ENCODE measurements at regions not wholly inside any gene's neighbourhood (a gene's known extent, or its start where the extent isn't known, plus 50 kb on each side); places are given as distances from the start of the nearest gene placed in this dataset.

- peaks cover 10% of the 10 kb centered on the region; the same call in 1 of the 2 replicates for H3K4me1 ChIP-seq (replicated peaks)
- H3K9me3 ChIP-seq (replicated peaks): no peaks in the 10 kb centered on the region
- no peaks in the 10 kb centered on the region for H3K27me3 ChIP-seq (replicated peaks)
- H3K4me3 ChIP-seq: no peak overlapping the region
- H3K27ac ChIP-seq: no peak overlapping the region
- H3K36me3 ChIP-seq: no peaks in the 10 kb centered on the region
- DNase-seq (ENCODE audit: low read depth in 1 of 2, low spot score in 2 of 2): peak in 1 of 2 experiments; percentile 21
These were observed 423.7 kb upstream of the MARCKS start for GRCh38 chr6:113433335-113433991.

- Histone ChIP-seq H3K4me3 (no peak overlapping the region), H3K9me3 (replicated peaks) (no peaks in the 10 kb centered on the region), H3K27ac (no peak overlapping the region), H3K4me1 (replicated peaks) (peaks cover 10% of the 10 kb centered on the region; the same call in 1 of the 2 replicates), H3K27me3 (replicated peaks) (no peaks in the 10 kb centered on the region), H3K36me3 (no peaks in the 10 kb centered on the region)
- no peak for DNase-seq (ENCODE audit: low read depth in 1 of 2, low spot score in 2 of 2)
These were observed 422.5 kb upstream of the MARCKS start for GRCh38 chr6:113434641-113435040.

GRCh38 chr6:113437566-113437965 lies 419.6 kb upstream of the MARCKS start:
- no peak overlapping the region for H3K27ac ChIP-seq
- H3K27me3 ChIP-seq (replicated peaks): no peaks in the 10 kb centered on the region
- no peaks in the 10 kb centered on the region for H3K9me3 ChIP-seq (replicated peaks)
- DNase-seq (ENCODE audit: low read depth in 1 of 2, low spot score in 2 of 2): no peak
- H3K36me3 ChIP-seq: no peaks in the 10 kb centered on the region
- H3K4me3 ChIP-seq: no peak overlapping the region
- peaks cover 10% of the 10 kb centered on the region; the same call in 1 of the 2 replicates for H3K4me1 ChIP-seq (replicated peaks)

DNA sequence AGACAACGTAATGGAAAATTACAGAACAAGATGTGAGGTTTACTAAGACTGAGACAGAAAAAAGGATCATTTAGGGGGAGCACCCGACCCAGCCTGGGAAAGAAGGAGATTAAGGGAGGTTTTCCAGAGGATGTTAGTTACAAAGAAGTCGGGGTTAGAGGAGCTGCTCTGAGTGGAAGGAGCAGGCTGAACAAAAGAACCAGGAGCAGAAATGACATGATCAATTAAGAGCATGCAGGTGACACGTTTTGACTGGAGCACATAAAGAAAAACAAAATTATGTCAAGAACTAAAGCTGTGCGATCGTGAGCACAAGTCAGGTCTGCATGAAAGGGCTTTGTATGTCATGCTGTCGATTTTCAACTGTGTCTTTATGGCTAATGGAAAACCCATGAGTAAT lies 417.3 kb upstream of the MARCKS start:
- Histone ChIP-seq H3K4me3 (no peak overlapping the region), H3K36me3 (no peaks in the 10 kb centered on the region), H3K4me1 (replicated peaks) (no peaks in the 10 kb centered on the region), H3K27ac (no peak overlapping the region), H3K9me3 (replicated peaks) (no peaks in the 10 kb centered on the region), H3K27me3 (replicated peaks) (no peaks in the 10 kb centered on the region)
- no peak for DNase-seq (ENCODE audit: low read depth in 1 of 2, low spot score in 2 of 2)

DNA sequence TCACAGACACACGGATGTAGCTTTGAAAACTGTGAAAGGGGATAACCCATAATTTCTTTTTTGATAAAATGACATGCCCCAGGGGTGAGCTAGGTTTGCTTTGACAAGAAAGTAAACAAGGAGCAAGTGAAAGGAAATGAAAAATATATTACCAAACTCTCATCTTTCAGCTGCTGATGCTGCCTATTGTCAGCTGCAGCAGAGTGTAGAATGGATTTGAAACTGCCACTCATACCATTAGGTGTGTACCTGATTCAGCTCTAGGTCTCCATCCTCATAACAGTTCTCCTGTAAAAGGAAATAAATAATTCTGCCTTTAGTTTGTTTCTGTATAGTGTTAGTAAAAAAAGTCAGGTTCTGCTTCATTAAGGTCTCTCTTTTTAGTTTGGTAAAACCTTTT lies 415.1 kb upstream of the MARCKS start:
- Histone ChIP-seq H3K4me1 (replicated peaks) (peaks cover 2% of the 10 kb centered on the region), H3K4me3 (no peak overlapping the region), H3K9me3 (replicated peaks) (no peaks in the 10 kb centered on the region), H3K36me3 (no peaks in the 10 kb centered on the region), H3K27me3 (replicated peaks) (no peaks in the 10 kb centered on the region), H3K27ac (no peak overlapping the region)
- DNase-seq (ENCODE audit: low read depth in 1 of 2, low spot score in 2 of 2): no peak

DNA sequence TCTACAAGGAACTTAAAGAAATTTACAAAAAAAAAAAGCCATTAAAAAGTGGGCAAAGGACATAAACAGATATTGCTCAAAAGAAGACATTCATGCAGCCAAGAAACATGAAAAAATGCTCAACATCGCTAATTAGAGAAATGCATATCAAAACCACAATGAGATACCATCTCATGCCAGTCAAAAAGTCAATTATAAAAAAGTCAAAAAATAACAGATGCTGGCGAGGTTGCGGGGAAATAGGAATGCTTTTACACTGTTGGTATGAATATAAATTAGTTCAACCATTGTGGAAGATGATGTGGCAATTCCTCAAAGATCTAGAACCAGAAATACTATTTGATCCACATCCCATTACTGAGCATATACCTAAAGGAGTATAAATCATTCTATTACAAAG lies 411.9 kb upstream of the MARCKS start:
- Histone ChIP-seq H3K4me3 (no peak overlapping the region), H3K27me3 (replicated peaks) (no peaks in the 10 kb centered on the region), H3K36me3 (no peaks in the 10 kb centered on the region), H3K27ac (no peak overlapping the region), H3K9me3 (replicated peaks) (no peaks in the 10 kb centered on the region), H3K4me1 (replicated peaks) (peaks cover 16% of the 10 kb centered on the region)
- DNase-seq (ENCODE audit: low read depth in 1 of 2, low spot score in 2 of 2): no peak

- H3K27ac ChIP-seq: no peak overlapping the region
These were observed 409.9 kb upstream of the MARCKS start for GRCh38 chr6:113447088-113447831.

DNA sequence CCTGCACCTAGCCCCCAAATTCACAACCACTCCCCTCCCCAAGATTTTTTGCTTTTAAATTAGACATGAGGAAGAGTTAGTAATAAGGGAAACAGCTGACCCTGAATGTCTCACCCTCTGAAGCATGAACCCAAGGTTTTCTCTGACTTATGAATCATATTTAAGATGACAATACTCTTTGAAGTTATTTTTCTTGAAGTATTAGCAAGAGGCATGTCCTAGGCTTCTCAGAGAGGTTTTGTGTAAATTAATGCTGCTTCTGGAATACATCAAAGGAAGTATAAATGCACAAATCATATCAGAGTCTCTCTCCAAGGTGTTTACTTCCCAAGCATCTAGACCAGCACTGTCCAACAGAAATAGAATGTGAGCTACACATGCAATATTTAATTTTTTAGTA lies 408.1 kb upstream of the MARCKS start:
- H3K9me3 ChIP-seq (replicated peaks): no peaks in the 10 kb centered on the region
- H3K4me3 ChIP-seq: no peak overlapping the region
- no peaks in the 10 kb centered on the region for H3K36me3 ChIP-seq
- no peaks in the 10 kb centered on the region for H3K27me3 ChIP-seq (replicated peaks)
- peaks cover 17% of the 10 kb centered on the region for H3K4me1 ChIP-seq (replicated peaks)
- H3K27ac ChIP-seq: no peak overlapping the region
- DNase-seq (ENCODE audit: low read depth in 1 of 2, low spot score in 2 of 2): no peak

More at GRCh38 chr6:113447088-113447831, 409.9 kb upstream of the MARCKS start:
- no peaks in the 10 kb centered on the region for H3K27me3 ChIP-seq (replicated peaks)
- H3K4me3 ChIP-seq: no peak overlapping the region
- no peaks in the 10 kb centered on the region for H3K9me3 ChIP-seq (replicated peaks)
- peak in 1 of 2 experiments; percentile 63 for DNase-seq (ENCODE audit: low read depth in 1 of 2, low spot score in 2 of 2)
- H3K4me1 ChIP-seq (replicated peaks): peaks cover 17% of the 10 kb centered on the region
- no peaks in the 10 kb centered on the region for H3K36me3 ChIP-seq

DNA sequence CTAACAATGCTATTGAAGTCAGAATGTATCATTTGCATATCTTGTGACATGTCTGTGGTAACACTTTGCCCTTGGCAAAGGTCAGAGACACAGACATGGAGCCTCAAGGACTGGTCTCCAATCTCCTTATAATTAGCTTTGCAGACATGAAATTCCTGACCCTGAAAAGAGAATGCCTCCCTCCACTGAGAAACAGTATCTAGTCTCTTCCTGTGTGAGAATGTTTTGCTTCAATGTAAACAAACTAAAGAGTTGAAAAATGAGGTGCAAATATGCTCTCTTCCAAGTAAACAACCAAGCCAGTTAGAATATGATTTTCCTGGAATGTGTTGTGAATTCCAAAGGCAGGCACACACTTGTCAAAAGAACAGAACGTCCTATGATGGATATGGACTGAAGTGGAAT lies 407.1 kb upstream of the MARCKS start:
- no peaks in the 10 kb centered on the region for H3K27me3 ChIP-seq (replicated peaks)
- H3K36me3 ChIP-seq: no peaks in the 10 kb centered on the region
- H3K4me1 ChIP-seq (replicated peaks): peaks cover 17% of the 10 kb centered on the region
- DNase-seq (ENCODE audit: low read depth in 1 of 2, low spot score in 2 of 2): peak in 1 of 2 experiments; percentile 62
- H3K27ac ChIP-seq: peak overlapping the region; percentile 34
- no peak overlapping the region for H3K4me3 ChIP-seq
- no peaks in the 10 kb centered on the region for H3K9me3 ChIP-seq (replicated peaks)

- peaks cover 17% of the 10 kb centered on the region for H3K4me1 ChIP-seq (replicated peaks)
- DNase-seq (ENCODE audit: low read depth in 1 of 2, low spot score in 2 of 2): no peak
- H3K36me3 ChIP-seq: no peaks in the 10 kb centered on the region
- no peaks in the 10 kb centered on the region for H3K9me3 ChIP-seq (replicated peaks)
- no peak overlapping the region for H3K27ac ChIP-seq
- no peaks in the 10 kb centered on the region for H3K27me3 ChIP-seq (replicated peaks)
- no peak overlapping the region for H3K4me3 ChIP-seq
These were observed 406.1 kb upstream of the MARCKS start for GRCh38 chr6:113451049-113451448.

- Histone ChIP-seq H3K4me1 (replicated peaks) (peaks cover 29% of the 10 kb centered on the region), H3K36me3 (no peaks in the 10 kb centered on the region), H3K9me3 (replicated peaks) (no peaks in the 10 kb centered on the region; the same call in 1 of the 2 replicates), H3K4me3 (no peak overlapping the region), H3K27ac (peak overlapping the region; percentile 49), H3K27me3 (replicated peaks) (no peaks in the 10 kb centered on the region)
- peak; percentile 60 to 62 for DNase-seq (ENCODE audit: low read depth in 1 of 2, low spot score in 2 of 2)
These were observed 399.9 kb upstream of the MARCKS start for GRCh38 chr6:113457198-113457597.

- H3K9me3 ChIP-seq (replicated peaks): no peaks in the 10 kb centered on the region; the same call in 1 of the 2 replicates
- peaks cover 29% of the 10 kb centered on the region for H3K4me1 ChIP-seq (replicated peaks)
- no peaks in the 10 kb centered on the region for H3K36me3 ChIP-seq
- H3K4me3 ChIP-seq: no peak overlapping the region
- DNase-seq (ENCODE audit: low read depth in 1 of 2, low spot score in 2 of 2): peak in 1 of 2 experiments; percentile 19
- H3K27me3 ChIP-seq (replicated peaks): no peaks in the 10 kb centered on the region
- peak overlapping the region; percentile 49 for H3K27ac ChIP-seq
These were observed 399.4 kb upstream of the MARCKS start for GRCh38 chr6:113457751-113458150.

- peak in 1 of 2 experiments; percentile 53 for DNase-seq (ENCODE audit: low read depth in 1 of 2, low spot score in 2 of 2)
- no peaks in the 10 kb centered on the region for H3K36me3 ChIP-seq
- peak overlapping the region; percentile 49 for H3K27ac ChIP-seq
These were observed 398.7 kb upstream of the MARCKS start for GRCh38 chr6:113458368-113459010.

More at GRCh38 chr6:113458368-113459010, 398.7 kb upstream of the MARCKS start:
- H3K4me1 ChIP-seq (replicated peaks): peaks cover 29% of the 10 kb centered on the region
- no peak overlapping the region for H3K4me3 ChIP-seq
- no peaks in the 10 kb centered on the region for H3K27me3 ChIP-seq (replicated peaks)
- H3K9me3 ChIP-seq (replicated peaks): no peaks in the 10 kb centered on the region; the same call in 1 of the 2 replicates

All from SJSA1 (cell line).